ENCODE measurements at regions not wholly inside any gene's neighbourhood (a gene's known extent, or its start where the extent isn't known, plus 50 kb on each side); places are given as distances from the start of the nearest gene placed in this dataset.

DNA sequence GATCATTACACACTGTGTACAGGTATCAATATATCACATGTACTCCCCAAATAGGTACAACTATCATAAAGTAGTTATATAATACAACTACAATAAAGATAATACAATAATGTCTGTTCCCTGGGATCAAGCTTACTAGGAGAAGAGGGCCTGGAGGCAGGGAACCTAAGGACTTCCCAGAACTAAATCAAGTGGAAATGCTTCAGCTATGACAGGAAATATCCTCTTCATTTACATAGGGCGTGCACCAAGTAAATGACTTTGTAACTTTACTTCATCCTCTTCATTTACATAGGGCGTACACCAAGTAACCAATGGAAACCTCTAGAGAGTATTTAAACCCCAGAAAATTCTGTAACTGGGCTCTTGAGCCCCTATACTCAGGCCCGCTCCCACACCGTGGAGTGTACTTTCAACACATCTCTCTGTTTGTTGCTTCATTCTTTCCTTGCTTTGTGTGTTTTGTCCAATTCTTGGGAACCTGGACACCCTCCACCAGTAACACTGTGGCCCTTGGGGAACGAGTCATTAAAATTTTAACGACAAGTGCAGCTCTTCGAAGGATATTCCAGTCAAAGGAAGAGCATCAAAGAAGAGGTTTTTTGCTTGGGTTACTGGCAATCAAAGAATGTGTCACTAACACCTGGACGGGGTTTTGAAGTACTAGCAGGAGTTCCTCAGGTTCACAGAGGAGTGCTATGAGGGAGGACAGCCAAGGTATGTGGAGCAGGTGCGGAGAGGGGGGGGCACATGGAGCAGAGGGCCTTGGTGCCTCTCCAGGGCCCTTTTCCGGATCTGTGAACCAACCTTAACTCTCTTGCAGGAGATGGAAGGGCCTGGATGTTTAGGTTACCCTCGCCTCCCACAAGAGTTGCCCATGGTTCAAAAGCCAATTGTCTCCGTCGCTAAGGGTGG, 106.6 kb upstream of the DAP start:
- TF ChIP-seq, protein P1, sequence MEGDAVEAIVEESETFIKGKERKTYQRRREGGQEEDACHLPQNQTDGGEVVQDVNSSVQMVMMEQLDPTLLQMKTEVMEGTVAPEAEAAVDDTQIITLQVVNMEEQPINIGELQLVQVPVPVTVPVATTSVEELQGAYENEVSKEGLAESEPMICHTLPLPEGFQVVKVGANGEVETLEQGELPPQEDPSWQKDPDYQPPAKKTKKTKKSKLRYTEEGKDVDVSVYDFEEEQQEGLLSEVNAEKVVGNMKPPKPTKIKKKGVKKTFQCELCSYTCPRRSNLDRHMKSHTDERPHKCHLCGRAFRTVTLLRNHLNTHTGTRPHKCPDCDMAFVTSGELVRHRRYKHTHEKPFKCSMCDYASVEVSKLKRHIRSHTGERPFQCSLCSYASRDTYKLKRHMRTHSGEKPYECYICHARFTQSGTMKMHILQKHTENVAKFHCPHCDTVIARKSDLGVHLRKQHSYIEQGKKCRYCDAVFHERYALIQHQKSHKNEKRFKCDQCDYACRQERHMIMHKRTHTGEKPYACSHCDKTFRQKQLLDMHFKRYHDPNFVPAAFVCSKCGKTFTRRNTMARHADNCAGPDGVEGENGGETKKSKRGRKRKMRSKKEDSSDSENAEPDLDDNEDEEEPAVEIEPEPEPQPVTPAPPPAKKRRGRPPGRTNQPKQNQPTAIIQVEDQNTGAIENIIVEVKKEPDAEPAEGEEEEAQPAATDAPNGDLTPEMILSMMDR (IDR thresholded peaks at IDR 0.05), result no peak
- TF ChIP-seq POLR2A (IDR thresholded peaks at IDR 0.05), result no peak

Measured in heart left ventricle (tissue), 13 donors.